Esophagus (tissue), 2 donors: ENCODE measurements at regions not wholly inside any gene's neighbourhood (a gene's known extent, or its start where the extent isn't known, plus 50 kb on each side); places are given as distances from the start of the nearest gene placed in this dataset.
"Not testable (repeated sequence)": the region's sequence is repeated elsewhere in the genome, so short reads cannot be mapped to it uniquely, and the experiment has no call there.

Experiments used
- H3K27ac ChIP-seq, 2 donors: one replicate each; pipeline ENCODE4 v1.5.1; 2013; ENCODE audit warnings: low read depth in 2 of 2, mild to moderate bottlenecking in 2 of 2, inconsistent platforms in 1 of 2, low read length in 1 of 2, moderate library complexity in 1 of 2
- H3K27me3 ChIP-seq, 2 donors: one replicate each; pipeline ENCODE4 v1.6.1; 2013; ENCODE audit warnings: low read length in 2 of 2, control low read depth in 1 of 2, mild to moderate bottlenecking in 1 of 2; ENCODE audit not compliant: insufficient read depth in 2 of 2, control insufficient read depth in 1 of 2
- H3K36me3 ChIP-seq, 2 donors: one replicate each; pipeline ENCODE4 v1.6.1; 2013; ENCODE audit warnings: low read length in 1 of 2; ENCODE audit not compliant: control insufficient read depth in 2 of 2, insufficient read depth in 2 of 2
- H3K4me1 ChIP-seq, 2 donors: one replicate each; pipeline ENCODE4 v1.6.1; 2013; ENCODE audit warnings: low read length in 1 of 2; ENCODE audit not compliant: control insufficient read depth in 2 of 2, insufficient read depth in 2 of 2
- H3K4me3 ChIP-seq, 2 donors: one replicate each; pipeline ENCODE4 v1.5.1; 2013; ENCODE audit warnings: low read length in 2 of 2, mild to moderate bottlenecking in 2 of 2, low read depth in 1 of 2, moderate library complexity in 1 of 2
- H3K9me3 ChIP-seq, 2 donors: one replicate each; pipeline ENCODE4 v1.6.1; 2013; ENCODE audit warnings: mild to moderate bottlenecking in 2 of 2, low read depth in 1 of 2, low read length in 1 of 2, moderate library complexity in 1 of 2; ENCODE audit not compliant: control insufficient read depth in 2 of 2, insufficient read depth in 1 of 2
- WGBS, 2 donors: extraction: QIAGEN DNeasy Blood & Tissue Kit; methylation state at CpG; one replicate each; pipeline ENCODE4 v1.1.7; 2013; 5-methylcytosine and 5-hydroxymethylcytosine counted together
- donor health status: healthy with polysubstance abuse.
- donor health status: Bipolar disorder and iron deficiency.

DNA sequence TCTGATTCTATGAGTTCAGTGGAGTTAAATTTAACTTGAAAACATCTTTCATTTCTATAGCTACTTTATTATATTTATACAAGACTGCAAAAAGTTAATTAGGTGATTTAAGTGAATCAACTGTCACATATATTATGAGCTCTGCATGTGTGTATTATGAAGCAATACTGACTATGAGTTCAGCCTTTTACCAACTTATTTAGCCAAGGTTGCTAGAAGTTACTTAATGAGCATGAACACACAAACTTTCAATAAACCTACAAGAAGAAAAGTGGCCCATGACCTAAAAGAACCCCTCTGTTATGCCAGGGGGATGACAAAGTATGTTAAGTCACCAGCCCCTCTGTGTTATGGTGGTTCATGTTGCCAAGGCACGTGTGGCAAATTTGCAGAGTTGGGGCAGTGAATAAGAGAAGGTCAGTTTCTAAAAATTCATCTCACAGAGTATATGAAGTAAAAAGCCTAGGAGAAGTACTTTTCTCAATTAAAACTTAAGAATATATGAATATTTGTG, 86.7 kb upstream of the LYPLAL1 start:
- Histone ChIP-seq H3K9me3 (no peaks in the 10 kb centered on the region), H3K4me1 (no peaks in the 10 kb centered on the region), H3K4me3 (no peak overlapping the region), H3K27me3 (no peaks in the 10 kb centered on the region), H3K27ac (no peak overlapping the region), H3K36me3 (no peaks in the 10 kb centered on the region)
- 42 to 79% methylated on average over 1 of the region's 1 CpG for WGBS, 2 donors

DNA sequence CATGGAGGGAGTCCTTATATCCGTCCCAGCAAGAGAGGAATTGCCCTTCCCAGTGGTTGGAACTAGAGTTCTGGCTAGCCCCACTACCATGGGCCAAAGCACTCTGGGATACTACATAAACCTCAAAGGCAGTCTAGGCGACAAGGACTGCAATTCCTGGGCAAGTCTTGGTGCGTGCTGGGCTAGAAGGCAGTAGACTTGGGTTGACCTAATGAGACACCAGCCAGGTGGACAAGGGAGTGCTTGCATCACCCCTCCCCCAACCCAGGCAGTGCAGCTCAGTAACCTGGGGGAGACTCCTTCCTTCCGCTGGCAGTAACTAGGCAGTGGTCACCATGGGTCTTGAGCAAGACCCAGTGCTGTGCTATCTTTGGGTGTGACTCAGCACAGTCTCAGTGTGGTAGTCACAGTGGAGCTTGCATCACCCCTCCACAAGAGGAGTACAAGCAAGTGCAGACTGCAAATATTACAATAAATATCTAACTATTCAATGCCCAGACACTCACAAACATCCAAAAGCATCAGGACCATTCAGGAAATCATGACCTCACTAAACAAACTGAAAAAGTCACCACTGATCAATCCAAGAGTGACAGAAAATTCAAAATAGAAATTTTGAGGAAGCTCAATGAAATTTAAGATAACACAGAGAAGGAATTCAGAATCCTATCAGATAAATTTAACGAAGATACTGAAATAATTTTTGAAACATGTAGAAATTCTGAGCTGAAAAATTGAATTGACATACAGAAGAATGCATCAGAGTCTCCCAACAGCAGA, 84.7 kb upstream of the LYPLAL1 start:
- no peaks in the 10 kb centered on the region for H3K36me3 ChIP-seq
- H3K27ac ChIP-seq = no peak overlapping the region
- H3K4me1 ChIP-seq = no peaks in the 10 kb centered on the region
- H3K27me3 ChIP-seq = no peaks in the 10 kb centered on the region
- no peaks in the 10 kb centered on the region for H3K9me3 ChIP-seq
- no peak overlapping the region for H3K4me3 ChIP-seq
- 86 to 89% methylated on average over 5 of the region's 5 CpGs for WGBS, 2 donors

DNA sequence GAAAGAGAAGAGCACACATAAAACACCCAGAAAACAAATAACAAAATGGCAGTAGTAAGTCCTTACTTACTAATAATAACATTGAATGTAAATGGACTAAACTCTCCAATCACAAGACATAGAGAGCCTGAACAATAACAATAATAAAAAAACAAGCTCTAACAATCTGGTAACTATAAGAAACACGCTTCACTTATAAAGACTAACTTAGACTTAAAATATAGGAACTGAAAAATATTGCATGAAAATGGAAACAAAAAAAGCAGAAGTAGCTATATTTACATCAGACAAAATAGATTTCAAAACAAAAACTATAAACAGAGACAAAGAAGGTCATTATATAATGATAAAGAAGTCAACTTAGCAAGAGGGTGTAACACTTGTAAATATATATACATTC, 83.1 kb upstream of the LYPLAL1 start:
- no peaks in the 10 kb centered on the region for H3K36me3 ChIP-seq
- no peaks in the 10 kb centered on the region for H3K4me1 ChIP-seq
- no peak overlapping the region for H3K4me3 ChIP-seq
- H3K27me3 ChIP-seq = no peaks in the 10 kb centered on the region
- no peaks in the 10 kb centered on the region for H3K9me3 ChIP-seq
- H3K27ac ChIP-seq = no peak overlapping the region
- 87 to 90% methylated on average over 1 of the region's 1 CpG for WGBS, 2 donors

DNA sequence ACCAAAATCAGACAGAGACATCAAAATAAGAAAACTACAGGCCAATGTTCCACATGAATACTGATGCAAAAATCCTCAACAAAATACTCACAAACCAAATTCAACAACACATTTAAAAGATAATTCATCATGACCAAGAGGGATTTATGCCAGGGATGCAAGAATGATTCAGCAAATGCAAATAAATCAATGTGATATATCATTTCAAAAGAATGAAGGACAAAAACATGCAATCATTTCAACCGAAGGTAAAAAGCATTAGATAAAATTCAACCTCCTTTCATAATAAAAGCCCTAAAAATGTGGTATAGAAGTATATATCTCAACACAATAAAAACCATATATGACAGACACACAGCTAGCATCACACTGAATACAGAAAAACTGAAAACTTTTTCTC, 81.5 kb upstream of the LYPLAL1 start:
- no peaks in the 10 kb centered on the region for H3K27me3 ChIP-seq
- WGBS, 2 donors = 40 to 43% methylated on average over 1 of the region's 1 CpG
- H3K9me3 ChIP-seq = no peaks in the 10 kb centered on the region
- no peak overlapping the region for H3K4me3 ChIP-seq
- H3K36me3 ChIP-seq = no peaks in the 10 kb centered on the region
- H3K27ac ChIP-seq = no peak overlapping the region
- H3K4me1 ChIP-seq = no peaks in the 10 kb centered on the region

DNA sequence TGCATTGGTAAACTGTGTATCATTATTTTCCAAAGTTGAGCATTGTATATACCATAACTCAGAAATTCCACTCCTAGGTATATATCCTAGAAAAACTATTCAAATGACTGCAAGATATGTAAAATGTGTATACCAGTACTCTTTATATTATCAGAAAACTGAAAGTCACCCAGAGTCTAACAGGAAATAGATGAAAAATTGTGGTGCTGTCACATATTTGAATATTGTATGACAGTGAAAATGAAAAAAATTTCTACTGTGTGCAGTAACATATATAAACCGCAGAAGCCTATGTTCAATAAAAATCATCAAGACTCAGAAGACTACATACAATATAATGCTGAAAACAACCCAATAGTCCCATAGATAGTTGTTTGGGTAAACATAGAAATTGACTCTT, 74.4 kb upstream of the LYPLAL1 start:
- WGBS, 2 donors = 54 to 94% methylated on average over 1 of the region's 1 CpG

GRCh38 chr1:219100059-219100458, 73.6 kb upstream of the LYPLAL1 start:
- Histone ChIP-seq H3K36me3 (no peaks in the 10 kb centered on the region), H3K27me3 (no peaks in the 10 kb centered on the region), H3K27ac (no peak overlapping the region), H3K4me1 (no peaks in the 10 kb centered on the region), H3K9me3 (no peaks in the 10 kb centered on the region), H3K4me3 (no peak overlapping the region)
- 39 to 66% methylated on average over 1 of the region's 1 CpG for WGBS, 2 donors

More for the DNA sequence above, 74.4 kb upstream of the LYPLAL1 start:
- Histone ChIP-seq H3K4me3 (no peak overlapping the region), H3K27ac (no peak overlapping the region), H3K4me1 (no peaks in the 10 kb centered on the region), H3K27me3 (no peaks in the 10 kb centered on the region), H3K9me3 (no peaks in the 10 kb centered on the region), H3K36me3 (no peaks in the 10 kb centered on the region)

GRCh38 chr1:219102466-219102865, 71.2 kb upstream of the LYPLAL1 start:
- H3K27me3 ChIP-seq, H3K4me1 ChIP-seq, H3K4me3 ChIP-seq, H3K27ac ChIP-seq, H3K36me3 ChIP-seq, H3K9me3 ChIP-seq: not testable (repeated sequence)
- 53 to 75% methylated on average over 1 of the region's 1 CpG for WGBS, 2 donors

DNA sequence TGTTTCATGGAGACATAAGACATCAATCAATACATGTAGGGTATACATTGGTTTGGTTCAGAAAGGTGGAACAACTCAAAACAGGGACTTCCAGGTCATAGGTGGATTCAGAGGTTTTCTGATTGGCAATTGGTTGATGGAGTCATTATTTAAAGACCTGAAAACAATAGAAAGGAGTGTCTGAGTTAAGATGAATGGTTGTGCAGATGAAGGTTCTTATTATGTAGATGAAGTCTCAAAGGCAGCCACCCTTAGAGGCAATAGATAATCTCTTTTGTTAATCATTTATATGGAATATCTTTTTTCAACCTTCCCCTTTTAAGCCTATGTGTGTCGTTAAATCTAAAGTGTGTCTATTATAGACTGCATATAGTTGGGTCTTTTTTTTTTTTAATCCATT, 67.8 kb upstream of the LYPLAL1 start:
- H3K27me3 ChIP-seq = no peaks in the 10 kb centered on the region
- no peak overlapping the region for H3K4me3 ChIP-seq
- no peaks in the 10 kb centered on the region for H3K9me3 ChIP-seq
- H3K36me3 ChIP-seq = no peaks in the 10 kb centered on the region
- H3K27ac ChIP-seq = no peak overlapping the region
- H3K4me1 ChIP-seq = no peaks in the 10 kb centered on the region
- WGBS, 2 donors = 91 to 93% methylated on average over 1 of the region's 1 CpG

- Histone ChIP-seq H3K9me3 (peaks cover 0 to 6% of the 10 kb centered on the region in 2 donors), H3K4me3 (no peak overlapping the region), H3K27ac (no peak overlapping the region), H3K4me1 (no peaks in the 10 kb centered on the region), H3K36me3 (no peaks in the 10 kb centered on the region), H3K27me3 (no peaks in the 10 kb centered on the region)
Observed at GRCh38 chr1:219109424-219110018, 64.2 kb upstream of the LYPLAL1 start.

DNA sequence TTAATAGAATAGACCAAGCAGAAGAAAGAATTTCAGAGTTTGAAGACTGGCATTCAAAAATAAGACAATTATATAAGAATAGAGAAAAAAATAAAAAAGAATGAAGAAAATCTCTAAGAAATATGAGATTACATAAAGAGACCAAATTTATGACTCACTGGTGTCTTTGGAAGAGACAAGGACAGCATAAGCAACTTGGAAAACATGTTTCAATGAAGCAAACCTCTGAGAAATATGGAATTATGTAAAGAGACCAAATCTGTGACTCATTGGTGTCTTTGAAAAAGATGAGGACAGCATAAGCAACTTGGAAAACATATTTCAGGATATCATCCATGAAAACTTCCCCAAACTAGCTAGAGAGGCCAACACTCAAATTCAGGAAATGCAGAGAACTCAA, 60.4 kb upstream of the LYPLAL1 start:
- Histone ChIP-seq H3K9me3 (peaks cover 0 to 6% of the 10 kb centered on the region in 2 donors), H3K27me3 (no peaks in the 10 kb centered on the region), H3K27ac (no peak overlapping the region), H3K4me3 (no peak overlapping the region), H3K36me3 (no peaks in the 10 kb centered on the region), H3K4me1 (no peaks in the 10 kb centered on the region)
